OCI-LY1 (cell line): ENCODE measurements at regions not wholly inside any gene's neighbourhood (a gene's known extent, or its start where the extent isn't known, plus 50 kb on each side); places are given as distances from the start of the nearest gene placed in this dataset.

ENCODE experiments used
- H2AFZ ChIP-seq: fragments of 200-600 bp; sonication (generic), shearing (Covaris generic); 2 replicates; pipeline ENCODE4 v1.6.0; 2014; ENCODE audit warnings: antibody characterized with exemption, mild to moderate bottlenecking, low read length
- H3F3A ChIP-seq: fragments of 200-600 bp; sonication (generic), shearing (Covaris generic); 2 replicates; pipeline ENCODE4 v1.6.0; 2014; ENCODE audit warnings: mild to moderate bottlenecking, antibody characterized with exemption, low read length, moderate library complexity; ENCODE audit not compliant: insufficient read depth
- H3K27ac ChIP-seq: fragments of 200-600 bp; sonication (generic); 2 replicates; pipeline ENCODE4 v1.5.1; 2014; ENCODE audit warnings: low read length, mixed run types, mild to moderate bottlenecking, low read depth; ENCODE audit not compliant: poor library complexity, severe bottlenecking
- H3K27me3 ChIP-seq: fragments of 200-600 bp; sonication (generic); 2 replicates; pipeline ENCODE4 v1.6.0; 2014; ENCODE audit warnings: antibody characterized with exemption, mild to moderate bottlenecking, low read length, moderate library complexity; ENCODE audit not compliant: insufficient read depth
- H3K36me3 ChIP-seq: fragments of 200-600 bp; sonication (generic); 2 replicates; pipeline ENCODE4 v1.6.1; 2014; ENCODE audit warnings: mild to moderate bottlenecking, antibody characterized with exemption, low read length, moderate library complexity, mixed read lengths; ENCODE audit not compliant: insufficient read depth
- H3K4me1 ChIP-seq: fragments of 200-600 bp; sonication (generic); 2 replicates; pipeline ENCODE4 v1.5.1; 2014; ENCODE audit warnings: mild to moderate bottlenecking, low read length, moderate library complexity; ENCODE audit not compliant: insufficient read depth, severe bottlenecking
- H3K4me2 ChIP-seq: fragments of 200-600 bp; sonication (generic), shearing (Covaris generic); 2 replicates; pipeline ENCODE4 v1.6.1; 2014; ENCODE audit warnings: low read length
- H3K4me3 ChIP-seq: fragments of 200-600 bp; sonication (generic); 2 replicates; pipeline ENCODE4 v1.5.1; 2014; ENCODE audit warnings: low read length, low read depth, mild to moderate bottlenecking, mixed read lengths; ENCODE audit not compliant: poor library complexity, severe bottlenecking
- H3K79me2 ChIP-seq: fragments of 200-600 bp; shearing (Covaris generic); 2 replicates; pipeline ENCODE4 v1.6.1; 2016; ENCODE audit warnings: mixed run types, low read length, mixed read lengths; ENCODE audit not compliant: insufficient read depth
- H3K9ac ChIP-seq: fragments of 200-600 bp; sonication (generic), shearing (Covaris generic); 2 replicates; pipeline ENCODE4 v1.6.1; 2014; ENCODE audit warnings: mild to moderate bottlenecking, low read length, mixed read lengths
- H3K9me2 ChIP-seq: fragments of 200-600 bp; sonication (generic), shearing (Covaris generic); 2 replicates; pipeline ENCODE4 v1.6.1; 2014; ENCODE audit warnings: low read depth, mild to moderate bottlenecking, low read length, mixed read lengths
- H3K9me3 ChIP-seq: fragments of 200-600 bp; shearing (Covaris generic); 2 replicates; pipeline ENCODE4 v1.6.1; 2014; ENCODE audit warnings: low read length, mixed read lengths
- H4K20me1 ChIP-seq: fragments of 200-600 bp; sonication (generic), shearing (Covaris generic); 2 replicates; pipeline ENCODE4 v1.6.0; 2016; ENCODE audit warnings: mild to moderate bottlenecking, low read length; ENCODE audit not compliant: insufficient read depth
- EZH2 ChIP-seq: fragments of 200-600 bp; sonication (generic), shearing (Covaris generic); IDR thresholded peaks from 2 replicates; pipeline ENCODE4 v1.8.0; 2017; ENCODE audit warnings: borderline replicate concordance, mixed run types, mild to moderate bottlenecking, antibody characterized with exemption, low read length, moderate library complexity, mixed read lengths
- TF ChIP-seq, protein P1 (sequence below): fragments of 200-600 bp; sonication (generic), shearing (Covaris generic); IDR thresholded peaks from 2 replicates; pipeline ENCODE4 v1.5.1; 2017; ENCODE audit warnings: mild to moderate bottlenecking, antibody characterized with exemption, low read length, moderate library complexity, mixed read lengths

DNA sequence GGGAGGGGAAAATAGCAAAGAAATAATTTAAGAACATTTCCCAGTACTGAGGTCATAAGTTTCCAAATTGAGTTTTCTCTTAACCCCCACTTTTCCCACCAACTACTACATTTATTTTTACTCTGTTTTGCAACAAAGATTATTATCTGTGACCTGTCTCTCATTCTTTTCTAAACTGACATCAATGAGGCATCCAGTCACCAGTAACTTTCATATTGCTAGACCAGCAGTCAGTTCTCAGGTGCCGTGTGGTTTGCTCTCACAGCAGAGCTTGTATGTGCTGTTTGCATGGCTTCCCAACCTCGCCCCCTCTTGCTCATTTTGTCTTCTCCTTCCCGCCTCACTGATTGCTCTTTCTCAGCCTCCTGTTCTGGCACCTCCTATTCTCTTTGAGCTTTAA is 1091.3 kb downstream of the TBC1D22A start:
- Histone ChIP-seq H3K27me3 (no peaks in the 10 kb centered on the region), H2AFZ (no peak overlapping the region), H3K79me2 (no peaks in the 10 kb centered on the region), H3K4me3 (no peak overlapping the region), H3K9me3 (no peaks in the 10 kb centered on the region), H3K36me3 (no peaks in the 10 kb centered on the region; the same call in 1 of the 2 replicates), H3K9ac (no peak overlapping the region), H3K27ac (no peak overlapping the region), H3F3A (no peaks in the 10 kb centered on the region), H3K9me2 (no peaks in the 10 kb centered on the region), H3K4me2 (no peak overlapping the region), H3K4me1 (peaks cover 53% of the 10 kb centered on the region), H4K20me1 (no peaks in the 10 kb centered on the region)
- TF ChIP-seq EZH2: no peak
- TF ChIP-seq, protein P1, sequence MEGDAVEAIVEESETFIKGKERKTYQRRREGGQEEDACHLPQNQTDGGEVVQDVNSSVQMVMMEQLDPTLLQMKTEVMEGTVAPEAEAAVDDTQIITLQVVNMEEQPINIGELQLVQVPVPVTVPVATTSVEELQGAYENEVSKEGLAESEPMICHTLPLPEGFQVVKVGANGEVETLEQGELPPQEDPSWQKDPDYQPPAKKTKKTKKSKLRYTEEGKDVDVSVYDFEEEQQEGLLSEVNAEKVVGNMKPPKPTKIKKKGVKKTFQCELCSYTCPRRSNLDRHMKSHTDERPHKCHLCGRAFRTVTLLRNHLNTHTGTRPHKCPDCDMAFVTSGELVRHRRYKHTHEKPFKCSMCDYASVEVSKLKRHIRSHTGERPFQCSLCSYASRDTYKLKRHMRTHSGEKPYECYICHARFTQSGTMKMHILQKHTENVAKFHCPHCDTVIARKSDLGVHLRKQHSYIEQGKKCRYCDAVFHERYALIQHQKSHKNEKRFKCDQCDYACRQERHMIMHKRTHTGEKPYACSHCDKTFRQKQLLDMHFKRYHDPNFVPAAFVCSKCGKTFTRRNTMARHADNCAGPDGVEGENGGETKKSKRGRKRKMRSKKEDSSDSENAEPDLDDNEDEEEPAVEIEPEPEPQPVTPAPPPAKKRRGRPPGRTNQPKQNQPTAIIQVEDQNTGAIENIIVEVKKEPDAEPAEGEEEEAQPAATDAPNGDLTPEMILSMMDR: no peak

DNA sequence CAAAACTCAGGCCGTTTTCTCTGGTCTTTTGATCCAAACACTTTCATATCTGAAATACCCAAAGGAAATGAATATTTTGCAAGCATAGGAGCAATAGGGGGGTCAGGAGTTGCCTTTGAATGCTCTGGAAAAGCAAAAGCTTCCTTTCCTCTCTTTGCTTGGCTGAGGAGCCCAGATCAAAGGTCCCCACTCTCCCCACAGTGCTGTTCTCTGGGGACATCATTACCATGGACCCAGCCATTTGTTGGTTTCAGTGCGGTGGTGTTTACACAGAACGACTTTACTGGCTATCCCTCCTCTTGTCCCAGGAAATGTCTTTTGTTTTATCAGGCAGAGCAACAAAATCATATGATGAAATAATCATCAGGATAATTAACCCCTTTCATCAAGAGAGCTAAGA is 1089.1 kb downstream of the TBC1D22A start:
- Histone ChIP-seq H3K79me2 (no peaks in the 10 kb centered on the region), H2AFZ (no peak overlapping the region), H3F3A (no peaks in the 10 kb centered on the region), H3K4me3 (no peak overlapping the region), H3K9me2 (no peaks in the 10 kb centered on the region), H3K9me3 (no peaks in the 10 kb centered on the region), H3K27ac (peak overlapping the region; percentile 57), H3K4me2 (peak overlapping the region; percentile 1; the same call in 1 of the 2 replicates), H3K9ac (peak overlapping the region; percentile 31; the same call in 1 of the 2 replicates), H4K20me1 (no peaks in the 10 kb centered on the region), H3K4me1 (peaks cover 74% of the 10 kb centered on the region), H3K36me3 (no peaks in the 10 kb centered on the region), H3K27me3 (no peaks in the 10 kb centered on the region)
- TF ChIP-seq, protein P1: no peak
- TF ChIP-seq EZH2: no peak

GRCh38 chr22:47850644-47851151 is 1088.2 kb downstream of the TBC1D22A start:
- Histone ChIP-seq H3K79me2 (no peaks in the 10 kb centered on the region), H4K20me1 (no peaks in the 10 kb centered on the region), H2AFZ (no peak overlapping the region), H3F3A (no peaks in the 10 kb centered on the region), H3K36me3 (no peaks in the 10 kb centered on the region), H3K4me1 (peaks cover 82% of the 10 kb centered on the region), H3K4me3 (no peak overlapping the region), H3K27ac (peak overlapping the region; percentile 57), H3K9me3 (no peaks in the 10 kb centered on the region), H3K9me2 (no peaks in the 10 kb centered on the region), H3K4me2 (no peak overlapping the region; the same call in 1 of the 2 replicates), H3K9ac (peak overlapping the region; percentile 20; the same call in 1 of the 2 replicates), H3K27me3 (no peaks in the 10 kb centered on the region)
- TF ChIP-seq EZH2: no peak
- TF ChIP-seq, protein P1: no peak
